HCT116 (cell line): ENCODE measurements at regions not wholly inside any gene's neighbourhood (a gene's known extent, or its start where the extent isn't known, plus 50 kb on each side); places are given as distances from the start of the nearest gene placed in this dataset.

Experiments
- ATAC-seq: fragments of 200-7000 bp; cut with Tn5 transposase; 2 replicates; pipeline ENCODE4 v1.9.1; 2020; ENCODE audit warnings: mild to moderate bottlenecking, moderate library complexity
- BruUV-seq: library from RNA; stranded (reverse); fragments of 400-500 nt; replicated peaks from 2 replicates; lab custom pipeline; 2021; lab: Mats Ljungman, UMichigan
- CTCF ChIA-PET: fragments of 300-600 bp; sonication (Branson Sonifier 250); formaldehyde crosslinking; loops from one replicate; lab custom pipeline; 2021; ENCODE audit warnings: antibody characterized with exemption; lab: Charles Lee
- POLR2A ChIA-PET: fragments of 300-600, 350-600 bp; sonication (Branson Sonifier 250); formaldehyde crosslinking; loops from one replicate; lab custom pipeline; 2021; ENCODE audit warnings: antibody characterized with exemption; lab: Charles Lee
- RAD21 ChIA-PET, 2 experiments: fragments of 300-600 bp; sonication (Branson Sonifier 250); formaldehyde crosslinking; loops; one replicate each; lab custom pipeline; 2023; ENCODE audit warnings: low total read pairs in 2 of 2; ENCODE audit not compliant: uncharacterized antibody in 2 of 2, unreplicated experiment in 2 of 2, low non-redundant PET in 1 of 2; lab: Charles Lee
- DNase-seq: peaks from one replicate; pipeline ENCODE4 v3.0.0-alpha.2; 2010; ENCODE audit warnings: low read depth, low spot score
- H2AFZ ChIP-seq: fragments of 200-600 bp; shearing (Covaris generic), sonication (generic); 2 replicates; pipeline ENCODE4 v1.6.1; 2017; ENCODE audit warnings: low read depth, mixed run types, mixed read lengths, antibody characterized with exemption, low read length; ENCODE audit not compliant: poor library complexity, severe bottlenecking
- H3K27ac ChIP-seq: 2 replicates; pipeline ENCODE4 v1.5.1; 2012; ENCODE audit warnings: low read depth, low read length
- H3K27me3 ChIP-seq: fragments of 200-600 bp; sonication (generic); 2 replicates; pipeline ENCODE4 v1.6.1; 2016; ENCODE audit warnings: mixed run types, low read length, mixed read lengths; ENCODE audit not compliant: insufficient read depth
- H3K36me3 ChIP-seq, 2 experiments: fragments of 200-500 bp in 1 of 2; fragments of 200-600 bp in 1 of 2; sonication (Bioruptor generic) in 1 of 2; sonication (generic) in 1 of 2; 2 replicates each; pipeline versions ENCODE4 v1.5.1 to v1.6.1; 2014 to 2016; ENCODE audit warnings: low read length in 2 of 2, inconsistent platforms in 1 of 2, mixed read lengths in 1 of 2, mixed run types in 1 of 2; ENCODE audit not compliant: insufficient read depth in 2 of 2, control insufficient read depth in 1 of 2
- H3K4me1 ChIP-seq, 2 experiments: fragments of 200-600 bp in 1 of 2; sonication (generic) in 1 of 2; 2 replicates each; pipeline versions ENCODE4 v1.5.1 to v1.6.1; 2012 to 2017; ENCODE audit warnings: low read length in 2 of 2, inconsistent platforms in 1 of 2, mild to moderate bottlenecking in 1 of 2, mixed read lengths in 1 of 2, mixed run types in 1 of 2, moderate library complexity in 1 of 2; ENCODE audit not compliant: insufficient read depth in 2 of 2, control insufficient read depth in 1 of 2
- H3K4me2 ChIP-seq: fragments of 200-600 bp; sonication (generic); 2 replicates; pipeline ENCODE4 v1.6.1; 2017; ENCODE audit warnings: mixed run types, low read length, mixed read lengths
- H3K4me3 ChIP-seq, 2 experiments: fragments of 200-600 bp in 1 of 2; sonication (generic) in 1 of 2; replicated peaks in 1 of 2; 2 replicates each; pipeline ENCODE4 v1.5.1; 2011 to 2016; ENCODE audit warnings: low read length in 2 of 2, control low read depth in 1 of 2, low read depth in 1 of 2, mild to moderate bottlenecking in 1 of 2, mixed read lengths in 1 of 2, mixed run types in 1 of 2
- H3K79me2 ChIP-seq: fragments of 200-600 bp; sonication (generic); 2 replicates; pipeline ENCODE4 v1.6.1; 2017; ENCODE audit warnings: mild to moderate bottlenecking, mixed run types, low read length, moderate library complexity, mixed read lengths; ENCODE audit not compliant: insufficient read depth
- H3K9ac ChIP-seq: fragments of 200-600 bp; sonication (generic); 2 replicates; pipeline ENCODE4 v1.6.1; 2016; ENCODE audit warnings: low read length, mixed read lengths
- H3K9me2 ChIP-seq: fragments of 200-600 bp; sonication (generic), shearing (Covaris generic); 2 replicates; pipeline ENCODE4 v1.6.1; 2017; ENCODE audit warnings: mixed run types, mild to moderate bottlenecking, moderate library complexity; ENCODE audit not compliant: insufficient read depth
- H3K9me3 ChIP-seq, 2 experiments: fragments of 200-500 bp in 1 of 2; fragments of 200-600 bp in 1 of 2; sonication (Bioruptor generic) in 1 of 2; sonication (generic) in 1 of 2; 2 replicates each; pipeline ENCODE4 v1.6.1; 2014 to 2017; ENCODE audit warnings: low read length in 2 of 2, mixed read lengths in 2 of 2, inconsistent platforms in 1 of 2, low read depth in 1 of 2, mild to moderate bottlenecking in 1 of 2, mixed run types in 1 of 2, moderate library complexity in 1 of 2; ENCODE audit not compliant: control insufficient read depth in 1 of 2, insufficient read depth in 1 of 2
- H4K20me1 ChIP-seq: fragments of 200-600 bp; sonication (generic), shearing (Covaris generic); 2 replicates; pipeline ENCODE4 v1.6.1; 2017; ENCODE audit warnings: mixed run types, mild to moderate bottlenecking, moderate library complexity; ENCODE audit not compliant: insufficient read depth
- CEBPB ChIP-seq: IDR thresholded peaks from 2 replicates; pipeline ENCODE4 v1.6.1; 2012; ENCODE audit warnings: low read depth
- CTCF ChIP-seq, 3 experiments: fragments of 200-600 bp in 1 of 3; sonication (generic) in 1 of 3; IDR thresholded peaks in 2 of 3; conservative IDR thresholded peaks in 1 of 3; 2 replicates each; pipeline ENCODE4 v1.5.1; 2012 to 2017; ENCODE audit warnings: low read depth in 2 of 3, low read length in 2 of 3, antibody characterized with exemption in 1 of 3, borderline replicate concordance in 1 of 3, control low read depth in 1 of 3, mild to moderate bottlenecking in 1 of 3, mixed read lengths in 1 of 3, mixed run types in 1 of 3, moderate library complexity in 1 of 3; ENCODE audit not compliant: insufficient read depth in 1 of 3
- ELF1 ChIP-seq: IDR thresholded peaks from 2 replicates; pipeline ENCODE4 v1.6.1; 2012; ENCODE audit warnings: low read depth, borderline replicate concordance
- MAX ChIP-seq: IDR thresholded peaks from 2 replicates; pipeline ENCODE4 v1.6.1; 2012
- SIN3A ChIP-seq: IDR thresholded peaks from 2 replicates; pipeline ENCODE4 v1.6.1; 2012; ENCODE audit warnings: low read depth
- TCF7L2 ChIP-seq: IDR thresholded peaks from 2 replicates; pipeline ENCODE4 v1.7.0; 2011; ENCODE audit warnings: borderline replicate concordance, inconsistent platforms; ENCODE audit not compliant: insufficient read depth, insufficient read length; ENCODE audit errors: extremely low read depth
- intact Hi-C: fragments of 100-400 bp; cut with micrococcal nuclease; formaldehyde crosslinking; loops from 2 replicates; pipeline ENCODE4 v1.10.0; 2022

- no peak overlapping the region for H3K4me2 ChIP-seq
- TF ChIP-seq TCF7L2 (no peak), MAX (no peak), ELF1 (no peak), CTCF (IDR thresholded peaks at IDR 0.05 in 2 of 3, conservative IDR thresholded peaks at IDR 0.05 in 1 of 3; ENCODE audit: borderline replicate concordance in 1 of 3, insufficient read depth in 1 of 3, low read depth in 2 of 3, low read length in 2 of 3) (no peak), CEBPB (no peak), SIN3A (no peak)
- H3K4me3 ChIP-seq: no peak overlapping the region
- DNase-seq (no peak), ATAC-seq (no peak)
- H3K27me3 ChIP-seq: no peaks in the 10 kb centered on the region
- H3K9me2 ChIP-seq: no peaks in the 10 kb centered on the region
- no peaks in the 10 kb centered on the region for H3K4me1 ChIP-seq
- ChIA-PET RAD21 (no interaction called here), CTCF (interaction anchor here (2.6 kb wide), 1 partner anchor 10 kb away, joined by 9 read pairs; no protein-coding TSS in a partner anchor), POLR2A (no interaction called here)
- H2AFZ ChIP-seq: no peak overlapping the region
- intact Hi-C loops: no loop called here
- no peak overlapping the region for H3K9ac ChIP-seq
- no peaks in the 10 kb centered on the region for H3K79me2 ChIP-seq
- BruUV-seq: no TSS peak
- H4K20me1 ChIP-seq: no peaks in the 10 kb centered on the region
- H3K27ac ChIP-seq: no peak overlapping the region
- H3K36me3 ChIP-seq: no peaks in the 10 kb centered on the region
- no peaks in the 10 kb centered on the region for H3K9me3 ChIP-seq
Observed at GRCh38 chr13:23949736-23950135, 52.4 kb upstream of the C1QTNF9B start.
